ENCODE measurements at regions not wholly inside any gene's neighbourhood (a gene's known extent, or its start where the extent isn't known, plus 50 kb on each side); places are given as distances from the start of the nearest gene placed in this dataset.
"Not testable (repeated sequence)": the region's sequence is repeated elsewhere in the genome, so short reads cannot be mapped to it uniquely, and the experiment has no call there.

GRCh38 chr9:75197561-75197960, 109.2 kb downstream of the OSTF1 start:
- DNase-seq (ENCODE audit: low read depth in 2 of 2) = no peak

- DNase-seq (ENCODE audit: low read depth in 2 of 2) = no peak
Observed at GRCh38 chr9:75198436-75198835, 110.1 kb downstream of the OSTF1 start.

- DNase-seq (ENCODE audit: low read depth in 2 of 2) = peak in 1 of 2 donors; percentile 12
Observed at GRCh38 chr9:75200892-75201470, 112.7 kb downstream of the OSTF1 start.

GRCh38 chr9:75201480-75202209, 113.3 kb downstream of the OSTF1 start:
- DNase-seq (ENCODE audit: low read depth in 2 of 2) = no peak

- DNase-seq (ENCODE audit: low read depth in 2 of 2) = not testable (repeated sequence)
Observed at GRCh38 chr9:75207997-75208396, 119.7 kb downstream of the OSTF1 start.

- no peak for DNase-seq (ENCODE audit: low read depth in 2 of 2)
Observed at GRCh38 chr9:75210215-75210614, 121.9 kb downstream of the OSTF1 start.

- no peak for DNase-seq (ENCODE audit: low read depth in 2 of 2)
Observed at GRCh38 chr9:75213765-75214164, 125.5 kb downstream of the OSTF1 start.

- DNase-seq (ENCODE audit: low read depth in 2 of 2) = no peak
Observed at GRCh38 chr9:75226403-75227139, 138.3 kb downstream of the OSTF1 start.

GRCh38 chr9:75228893-75229292, 140.6 kb downstream of the OSTF1 start:
- no peak for DNase-seq (ENCODE audit: low read depth in 2 of 2)

- DNase-seq (ENCODE audit: low read depth in 2 of 2) = no peak
Observed at GRCh38 chr9:75229605-75230332, 141.5 kb downstream of the OSTF1 start.

- DNase-seq (ENCODE audit: low read depth in 2 of 2) = no peak
Observed at GRCh38 chr9:75230469-75230868, 142.2 kb downstream of the OSTF1 start.

- DNase-seq (ENCODE audit: low read depth in 2 of 2) = no peak
Observed at GRCh38 chr9:75231167-75231566, 142.9 kb downstream of the OSTF1 start.

GRCh38 chr9:75233011-75233410, 144.7 kb downstream of the OSTF1 start:
- DNase-seq (ENCODE audit: low read depth in 2 of 2) = no peak

GRCh38 chr9:75235632-75236031, 147.3 kb downstream of the OSTF1 start:
- DNase-seq (ENCODE audit: low read depth in 2 of 2) = no peak

GRCh38 chr9:75238311-75238976, 150.1 kb downstream of the OSTF1 start:
- peak in 1 of 2 donors; percentile 14 for DNase-seq (ENCODE audit: low read depth in 2 of 2)

- DNase-seq (ENCODE audit: low read depth in 2 of 2) = no peak
Observed at GRCh38 chr9:75239176-75239575, 150.9 kb downstream of the OSTF1 start.

- no peak for DNase-seq (ENCODE audit: low read depth in 2 of 2)
Observed at GRCh38 chr9:75242426-75242825, 154.1 kb downstream of the OSTF1 start.

- no peak for DNase-seq (ENCODE audit: low read depth in 2 of 2)
Observed at GRCh38 chr9:75246949-75247348, 158.6 kb downstream of the OSTF1 start.

GRCh38 chr9:75265525-75265972, 177.2 kb downstream of the OSTF1 start:
- DNase-seq (ENCODE audit: low read depth in 2 of 2) = peak; percentile 24 to 29

GRCh38 chr9:75269197-75269596, 180.9 kb downstream of the OSTF1 start:
- no peak for DNase-seq (ENCODE audit: low read depth in 2 of 2)

- not testable (repeated sequence) for DNase-seq (ENCODE audit: low read depth in 2 of 2)
Observed at GRCh38 chr9:75273055-75273454, 184.7 kb downstream of the OSTF1 start.

- no peak for DNase-seq (ENCODE audit: low read depth in 2 of 2)
Observed at GRCh38 chr9:75274781-75275180, 186.5 kb downstream of the OSTF1 start.
